ENCODE measurements at regions not wholly inside any gene's neighbourhood (a gene's known extent, or its start where the extent isn't known, plus 50 kb on each side); places are given as distances from the start of the nearest gene placed in this dataset.
A peak's percentile ranks its signal among the peaks of the same experiment; 100 is the strongest.

- DNase-seq: no peak
Measured at GRCh38 chr20:9981829-9982228, 53.0 kb upstream of the ANKEF1 start.

- peak; percentile 47 for DNase-seq
Measured at GRCh38 chr20:9978397-9979004, 56.3 kb upstream of the ANKEF1 start.

- DNase-seq: no peak
Measured at GRCh38 chr20:9977629-9978028, 57.2 kb upstream of the ANKEF1 start.

- DNase-seq: no peak
Measured at GRCh38 chr20:9974324-9974723, 60.5 kb upstream of the ANKEF1 start.

GRCh38 chr20:9971746-9972145 is 63.0 kb upstream of the ANKEF1 start:
- DNase-seq: no peak

GRCh38 chr20:9969626-9970025 is 65.2 kb upstream of the ANKEF1 start:
- DNase-seq: no peak

- no peak for DNase-seq
Measured at GRCh38 chr20:9968015-9968414, 66.8 kb upstream of the ANKEF1 start.

GRCh38 chr20:9966966-9967365 is 67.8 kb upstream of the ANKEF1 start:
- DNase-seq: no peak

- no peak for DNase-seq
Measured at GRCh38 chr20:9963029-9963428, 71.8 kb upstream of the ANKEF1 start.

- no peak for DNase-seq
Measured at GRCh38 chr20:9958693-9959092, 76.1 kb upstream of the ANKEF1 start.

- no peak for DNase-seq
Measured at GRCh38 chr20:9955646-9956045, 79.1 kb upstream of the ANKEF1 start.

GRCh38 chr20:9949563-9949962 is 85.2 kb upstream of the ANKEF1 start:
- no peak for DNase-seq

GRCh38 chr20:9945408-9945807 is 89.4 kb upstream of the ANKEF1 start:
- no peak for DNase-seq

- DNase-seq: no peak
Measured at GRCh38 chr20:9942736-9943135, 92.1 kb upstream of the ANKEF1 start.

GRCh38 chr20:9940329-9940728 is 94.5 kb upstream of the ANKEF1 start:
- DNase-seq: no peak

- no peak for DNase-seq
Measured at GRCh38 chr20:9939231-9939630, 95.6 kb upstream of the ANKEF1 start.

- no peak for DNase-seq
Measured at GRCh38 chr20:9935285-9935684, 96.4 kb upstream of the PAK5 start.

- DNase-seq: no peak
Measured at GRCh38 chr20:9930142-9930541, 91.3 kb upstream of the PAK5 start.

- no peak for DNase-seq
Measured at GRCh38 chr20:9928955-9929354, 90.1 kb upstream of the PAK5 start.

GRCh38 chr20:9928281-9928737 is 89.4 kb upstream of the PAK5 start:
- DNase-seq: no peak

- no peak for DNase-seq
Measured at GRCh38 chr20:9927224-9927623, 88.3 kb upstream of the PAK5 start.

GRCh38 chr20:9926476-9926875 is 87.6 kb upstream of the PAK5 start:
- DNase-seq: no peak

GRCh38 chr20:9926007-9926406 is 87.1 kb upstream of the PAK5 start:
- DNase-seq: no peak

GRCh38 chr20:9923648-9924047 is 84.8 kb upstream of the PAK5 start:
- DNase-seq: no peak

- DNase-seq: no peak
Measured at GRCh38 chr20:9920866-9921265, 82.0 kb upstream of the PAK5 start.
